SU-DHL-6 (cell line): ENCODE measurements at regions not wholly inside any gene's neighbourhood (a gene's known extent, or its start where the extent isn't known, plus 50 kb on each side); places are given as distances from the start of the nearest gene placed in this dataset.

ENCODE experiments used
- EZH2phosphoT487 ChIP-seq: fragments of 200-600 bp; sonication (generic), shearing (Covaris generic); conservative IDR thresholded peaks from 2 replicates; pipeline ENCODE4 v1.6.1; 2018; ENCODE audit warnings: mild to moderate bottlenecking, antibody characterized with exemption, low read length, moderate library complexity, mixed read lengths
- TF ChIP-seq, protein P1 (sequence below): fragments of 200-600 bp; sonication (generic); IDR thresholded peaks from one replicate; pipeline ENCODE4 v1.5.1; 2017; ENCODE audit warnings: antibody characterized with exemption, mild to moderate bottlenecking, low read length, moderate library complexity; ENCODE audit not compliant: insufficient read depth, poor library complexity, severe bottlenecking

- TF ChIP-seq, protein P1, sequence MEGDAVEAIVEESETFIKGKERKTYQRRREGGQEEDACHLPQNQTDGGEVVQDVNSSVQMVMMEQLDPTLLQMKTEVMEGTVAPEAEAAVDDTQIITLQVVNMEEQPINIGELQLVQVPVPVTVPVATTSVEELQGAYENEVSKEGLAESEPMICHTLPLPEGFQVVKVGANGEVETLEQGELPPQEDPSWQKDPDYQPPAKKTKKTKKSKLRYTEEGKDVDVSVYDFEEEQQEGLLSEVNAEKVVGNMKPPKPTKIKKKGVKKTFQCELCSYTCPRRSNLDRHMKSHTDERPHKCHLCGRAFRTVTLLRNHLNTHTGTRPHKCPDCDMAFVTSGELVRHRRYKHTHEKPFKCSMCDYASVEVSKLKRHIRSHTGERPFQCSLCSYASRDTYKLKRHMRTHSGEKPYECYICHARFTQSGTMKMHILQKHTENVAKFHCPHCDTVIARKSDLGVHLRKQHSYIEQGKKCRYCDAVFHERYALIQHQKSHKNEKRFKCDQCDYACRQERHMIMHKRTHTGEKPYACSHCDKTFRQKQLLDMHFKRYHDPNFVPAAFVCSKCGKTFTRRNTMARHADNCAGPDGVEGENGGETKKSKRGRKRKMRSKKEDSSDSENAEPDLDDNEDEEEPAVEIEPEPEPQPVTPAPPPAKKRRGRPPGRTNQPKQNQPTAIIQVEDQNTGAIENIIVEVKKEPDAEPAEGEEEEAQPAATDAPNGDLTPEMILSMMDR: no peak
- TF ChIP-seq EZH2phosphoT487: no peak
Measured at GRCh38 chr9:12363439-12363838, 329.7 kb upstream of the TYRP1 start.
